NCI-H2196 (cell line): ENCODE measurements at regions not wholly inside any gene's neighbourhood (a gene's known extent, or its start where the extent isn't known, plus 50 kb on each side); places are given as distances from the start of the nearest gene placed in this dataset.

Experiments
- DNase-seq: peaks from one replicate; lab custom pipeline; 2025; ENCODE audit not compliant: unreplicated experiment; lab: John Stamatoyannopoulos, UW

DNA sequence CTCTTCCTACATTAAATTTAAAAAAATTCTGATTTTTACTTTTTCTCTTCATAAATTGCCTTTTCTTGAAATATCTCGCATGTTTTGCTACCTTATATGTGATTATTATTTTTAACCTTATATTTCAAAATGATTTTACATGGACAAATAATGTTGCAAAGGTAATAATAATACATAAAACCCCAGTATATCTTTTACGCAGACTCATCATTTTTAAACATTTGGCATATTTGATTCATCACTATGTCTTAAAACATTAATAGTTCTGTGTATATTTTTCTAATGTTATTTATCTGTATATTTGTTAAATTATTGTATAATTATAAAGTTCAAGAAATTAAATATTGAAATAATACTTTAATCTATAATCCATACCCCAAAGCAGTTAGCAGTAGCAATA lies 350.8 kb downstream of the RPL10L start:
- no peak for DNase-seq

DNA sequence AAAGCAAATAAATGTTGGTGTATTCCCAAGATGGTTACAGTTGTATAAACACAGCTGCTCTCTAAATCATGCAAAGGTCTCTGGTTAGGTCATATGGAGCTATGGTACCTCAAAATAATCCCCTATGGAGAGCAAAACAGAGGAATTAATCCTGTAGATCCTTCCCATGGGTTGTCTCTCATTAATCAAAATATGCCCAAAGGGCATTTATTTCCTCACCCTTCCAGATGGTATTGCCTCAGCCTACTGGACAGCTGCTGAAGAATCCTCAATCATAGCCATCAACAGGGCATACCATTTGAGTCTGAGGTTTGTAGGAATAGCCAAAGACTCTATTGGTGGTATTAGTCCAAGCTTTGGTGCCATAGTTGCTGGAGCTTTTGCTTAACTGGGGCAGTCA lies 360.9 kb downstream of the RPL10L start:
- no peak for DNase-seq

DNA sequence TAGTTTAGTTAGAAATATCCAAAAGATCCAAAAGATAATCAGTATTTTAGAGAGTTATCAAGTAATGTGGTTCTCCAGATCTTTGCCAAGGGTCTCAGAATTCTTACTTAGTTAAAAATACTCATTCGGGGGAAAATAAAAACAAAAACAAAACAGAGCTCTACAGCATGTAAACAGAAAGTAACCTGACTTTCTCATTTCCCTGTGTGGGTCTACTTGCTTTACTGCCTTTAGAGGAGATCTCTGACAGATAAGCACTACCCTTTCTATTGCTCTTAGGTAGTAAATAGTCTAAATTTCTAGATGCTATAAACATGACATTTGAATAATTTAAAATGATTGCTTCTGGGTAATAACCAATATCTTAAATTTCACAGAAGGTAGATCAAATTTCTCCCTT lies 371.8 kb downstream of the RPL10L start:
- no peak for DNase-seq

DNA sequence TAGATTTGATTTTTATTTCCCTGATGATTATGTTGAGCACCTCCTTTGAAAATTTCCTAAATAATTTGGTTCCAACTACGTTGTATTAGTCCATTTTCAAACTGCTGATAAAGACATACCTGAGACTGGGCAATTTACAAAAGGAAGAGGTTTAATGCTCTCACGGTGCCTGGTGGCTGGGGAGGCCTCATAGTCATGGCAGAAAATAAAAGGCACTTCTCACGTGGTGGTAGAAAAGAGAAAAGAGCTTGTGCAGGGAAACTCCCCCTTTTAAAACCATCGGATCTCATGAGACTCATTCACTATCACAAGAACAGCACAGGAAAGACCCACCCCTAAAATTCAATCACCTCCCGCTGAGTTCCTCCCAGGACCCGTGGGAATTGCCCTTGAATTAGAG lies 372.3 kb downstream of the RPL10L start:
- DNase-seq = no peak

DNA sequence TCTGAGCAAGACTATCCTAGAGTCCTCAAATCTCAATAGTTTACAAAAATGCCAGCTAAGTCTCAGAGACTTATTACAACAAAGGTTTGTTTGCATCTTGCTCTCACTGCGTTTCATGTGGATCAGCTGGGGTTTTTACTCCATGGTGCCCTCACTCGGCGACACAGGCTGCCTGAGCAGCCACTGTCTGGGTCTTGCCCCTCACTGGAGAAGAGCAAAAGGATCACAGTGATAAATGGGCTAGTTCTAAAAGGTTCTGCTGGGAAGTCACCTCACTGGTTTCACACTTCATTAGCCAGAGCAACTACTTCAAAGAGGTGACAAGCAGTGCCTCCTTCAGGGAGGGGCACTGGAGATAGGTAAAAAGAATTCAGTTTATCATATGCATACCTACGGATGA lies 392.0 kb downstream of the RPL10L start:
- DNase-seq = no peak

DNA sequence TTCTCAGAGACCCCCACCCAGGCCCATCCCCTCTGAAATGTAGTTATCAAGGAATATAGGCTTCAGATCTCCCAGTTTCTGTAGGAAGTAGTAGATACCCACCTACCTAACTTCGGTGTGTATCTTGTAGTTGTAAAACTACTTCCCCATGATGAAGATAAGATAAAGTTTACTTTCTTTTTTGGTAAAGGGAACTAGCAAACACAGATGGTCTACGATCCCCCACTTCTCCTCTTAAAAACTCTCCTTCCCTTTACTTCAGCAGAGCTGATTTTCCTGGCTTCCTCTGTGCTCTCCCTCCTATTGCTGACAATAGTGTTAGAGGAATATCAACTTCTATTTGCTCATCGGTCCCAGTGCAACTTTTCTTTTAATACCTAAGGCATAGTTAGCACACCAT lies 395.2 kb downstream of the RPL10L start:
- DNase-seq = no peak

DNA sequence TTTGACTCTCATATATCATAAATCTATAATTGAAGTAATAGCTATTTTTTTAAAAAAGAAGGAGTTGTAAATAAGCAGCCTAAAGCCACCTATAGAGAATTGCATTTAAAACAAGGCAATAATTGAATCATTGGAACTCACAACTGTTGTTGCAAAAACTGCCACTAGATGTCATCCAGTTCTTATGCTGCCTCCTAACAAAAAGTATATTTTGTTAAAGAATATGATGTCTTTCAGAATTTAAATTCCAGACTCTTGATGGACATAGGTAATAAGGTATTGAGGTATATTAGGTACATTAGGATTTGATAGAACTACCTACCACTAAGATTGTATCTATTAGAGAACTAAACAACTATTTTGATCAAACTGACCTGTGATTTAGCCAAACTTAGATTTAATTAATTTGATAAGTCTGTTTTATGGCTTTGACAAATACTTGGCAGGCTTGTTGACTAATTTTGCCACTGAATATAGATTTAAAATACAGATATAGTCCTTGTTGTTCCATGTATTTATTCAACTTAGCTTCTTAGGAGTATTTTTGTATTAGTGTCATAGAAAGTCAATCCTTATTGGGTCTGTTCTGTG lies 401.4 kb downstream of the RPL10L start:
- peak; percentile 11 for DNase-seq

DNA sequence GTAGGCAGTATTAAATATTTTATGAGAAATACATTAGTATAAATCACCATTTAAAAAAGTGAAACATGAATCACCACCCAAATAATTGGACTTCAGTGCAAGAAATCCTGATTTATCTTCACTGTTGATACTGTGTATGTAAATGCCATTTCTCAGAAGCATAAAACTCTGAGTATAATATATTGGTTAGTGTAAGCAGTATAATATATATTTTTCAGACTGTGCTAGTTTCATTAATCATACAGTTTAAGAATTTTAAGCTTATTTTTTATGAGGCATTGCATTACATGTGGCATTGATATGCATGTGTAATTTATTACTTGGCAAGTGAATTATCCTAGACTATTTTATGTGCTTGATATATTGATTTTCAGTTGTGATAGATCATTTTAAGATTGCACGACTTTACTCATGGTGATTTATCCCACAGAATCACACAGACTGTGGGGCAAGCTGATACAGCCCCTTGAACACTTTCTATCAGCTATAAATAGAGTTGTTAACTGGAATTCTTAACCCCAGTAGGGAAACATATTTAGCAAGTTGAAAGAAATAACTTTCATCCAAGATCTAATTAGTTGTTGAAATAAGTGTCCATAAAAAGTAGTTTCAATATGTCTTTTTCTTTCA lies 403.5 kb downstream of the RPL10L start:
- DNase-seq = no peak

DNA sequence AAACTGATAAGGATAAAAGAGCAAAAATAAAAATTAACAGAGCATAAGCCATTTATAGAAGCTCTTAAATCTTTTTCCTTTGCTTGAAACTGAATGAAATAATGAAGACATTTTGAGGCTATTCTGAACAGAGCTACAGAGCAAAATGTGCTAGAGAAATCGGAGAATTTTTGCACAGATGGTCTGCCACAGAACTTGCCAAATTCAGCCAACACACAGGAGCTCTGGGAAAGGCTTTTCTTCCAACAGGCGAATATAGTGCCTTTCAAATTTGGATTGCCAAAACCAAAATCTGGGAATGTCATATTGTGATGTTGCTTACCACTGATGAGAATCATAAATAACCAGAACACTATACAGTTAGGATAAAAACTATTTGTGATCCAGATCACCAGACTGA lies 406.3 kb downstream of the RPL10L start:
- DNase-seq = no peak

DNA sequence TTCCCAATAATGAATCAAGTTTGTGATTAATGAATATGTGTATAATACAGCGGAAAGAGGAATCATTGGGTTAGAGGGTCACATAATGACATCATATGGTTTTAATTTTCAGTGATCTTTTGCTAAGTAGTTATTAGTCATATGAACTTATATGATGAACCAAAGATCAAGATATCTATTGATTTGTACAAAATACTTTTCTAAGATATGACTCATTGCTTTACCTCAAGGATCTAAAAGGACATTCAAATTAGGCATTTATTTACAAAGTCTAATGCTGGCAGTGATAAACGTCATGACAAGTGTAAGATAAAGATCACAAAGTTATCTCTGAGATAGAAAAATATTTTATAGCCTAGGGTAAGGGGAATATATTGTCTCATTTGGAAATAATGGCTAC lies 417.8 kb downstream of the RPL10L start:
- DNase-seq = no peak

DNA sequence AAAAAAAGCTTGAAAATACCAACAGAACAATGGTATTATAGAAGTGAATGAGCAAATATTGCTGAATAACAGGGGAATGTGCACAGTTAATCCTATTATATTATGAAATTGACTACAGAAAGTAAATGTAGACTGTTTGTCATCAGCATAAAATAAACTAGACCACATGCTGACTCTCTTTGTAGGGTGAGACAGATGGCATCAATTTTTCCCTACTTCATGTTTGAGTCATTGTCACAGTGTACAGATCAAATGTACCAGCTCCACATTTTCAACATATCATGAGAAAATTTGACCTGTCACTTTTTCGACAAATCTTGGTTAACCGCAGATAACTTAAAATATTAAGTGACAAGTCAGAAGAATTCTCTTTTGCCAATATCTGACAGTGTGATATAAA lies 421.0 kb downstream of the RPL10L start:
- DNase-seq = no peak

DNA sequence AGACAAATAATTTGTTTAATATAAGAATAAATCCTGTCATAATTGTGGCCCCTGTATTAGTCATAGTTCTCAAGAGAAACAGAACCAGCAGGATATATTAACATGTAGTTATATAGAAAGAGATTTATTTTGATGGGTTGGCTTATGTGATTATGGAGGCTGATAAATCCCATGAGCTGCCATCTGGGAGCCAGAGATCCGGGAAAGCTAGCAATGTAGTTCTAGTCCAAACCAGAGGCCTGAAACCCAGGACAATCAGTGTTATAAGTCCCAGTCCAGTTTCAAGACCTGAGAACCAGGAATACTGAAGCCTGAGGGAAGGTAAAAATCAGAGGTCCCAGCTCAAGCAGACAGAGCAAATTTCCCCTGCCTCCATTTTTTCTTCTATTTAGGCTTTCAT lies 435.8 kb downstream of the RPL10L start:
- DNase-seq = no peak

DNA sequence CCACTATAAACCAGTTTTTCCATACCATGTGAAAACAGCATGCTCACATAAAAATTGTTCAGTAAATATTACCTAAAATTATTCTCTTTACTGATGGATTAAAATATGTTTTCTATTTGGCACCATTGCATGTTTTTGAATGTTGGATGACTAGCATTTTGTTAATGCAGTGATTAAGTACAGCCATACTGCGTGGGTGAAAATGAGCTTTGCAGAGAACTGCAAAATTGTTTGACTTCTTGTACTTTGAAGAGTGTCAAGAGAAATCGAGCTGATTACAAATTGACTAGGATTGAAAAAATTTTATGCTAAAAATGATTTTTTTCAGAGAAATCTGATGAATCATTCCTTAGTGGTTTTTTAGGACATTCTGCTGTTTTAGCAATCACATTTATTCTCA lies 452.9 kb downstream of the RPL10L start:
- no peak for DNase-seq

DNA sequence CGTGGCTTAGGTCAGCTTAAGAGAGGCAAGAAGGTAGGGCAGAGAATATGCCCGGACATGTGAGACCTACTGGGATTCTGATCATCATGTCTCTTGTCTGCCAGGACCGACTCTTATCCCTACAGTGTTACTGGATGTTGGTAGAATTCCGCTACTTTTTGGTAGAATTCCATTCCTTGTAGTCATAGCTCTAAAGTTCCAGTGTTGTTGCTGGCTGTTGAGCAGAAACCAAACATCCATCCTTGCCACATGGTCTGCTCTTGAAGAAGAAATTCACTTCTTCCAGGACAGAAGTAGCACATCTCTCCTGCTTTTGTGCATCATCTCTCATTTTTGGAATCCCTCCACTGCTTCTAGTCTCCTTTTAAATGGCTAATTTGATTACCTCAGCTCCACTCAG lies 453.7 kb downstream of the RPL10L start:
- DNase-seq = no peak
